Stromal cell of bone marrow (primary cell): ENCODE measurements at regions not wholly inside any gene's neighbourhood (a gene's known extent, or its start where the extent isn't known, plus 50 kb on each side); places are given as distances from the start of the nearest gene placed in this dataset.

Experiments
- DNase-seq: peaks from one replicate; pipeline ENCODE4 v3.0.0-alpha.2; 2012; ENCODE audit warnings: low read depth

GRCh38 chr4:184879271-184879670, 53.5 kb upstream of the ACSL1 start:
- DNase-seq = no peak

- DNase-seq = no peak
Measured at GRCh38 chr4:184882276-184882675, 56.5 kb upstream of the ACSL1 start.

GRCh38 chr4:184883024-184883423, 57.3 kb upstream of the ACSL1 start:
- DNase-seq = no peak

GRCh38 chr4:184884883-184885282, 59.1 kb upstream of the ACSL1 start:
- no peak for DNase-seq

- no peak for DNase-seq
Measured at GRCh38 chr4:184885602-184886001, 59.8 kb upstream of the ACSL1 start.

GRCh38 chr4:184887333-184887732, 61.6 kb upstream of the ACSL1 start:
- no peak for DNase-seq

GRCh38 chr4:184887947-184888346, 62.2 kb upstream of the ACSL1 start:
- DNase-seq = no peak

- no peak for DNase-seq
Measured at GRCh38 chr4:184889666-184890335, 64.0 kb upstream of the ACSL1 start.

GRCh38 chr4:184890499-184890898, 64.7 kb upstream of the ACSL1 start:
- no peak for DNase-seq

GRCh38 chr4:184891816-184892397, 66.1 kb upstream of the ACSL1 start:
- no peak for DNase-seq

- no peak for DNase-seq
Measured at GRCh38 chr4:184892999-184893398, 67.2 kb upstream of the ACSL1 start.

GRCh38 chr4:184893801-184894571, 68.2 kb upstream of the ACSL1 start:
- DNase-seq = no peak

GRCh38 chr4:184895012-184895695, 69.4 kb upstream of the ACSL1 start:
- no peak for DNase-seq

- DNase-seq = no peak
Measured at GRCh38 chr4:184896868-184897715, 71.3 kb upstream of the ACSL1 start.

- no peak for DNase-seq
Measured at GRCh38 chr4:184897895-184898294, 72.1 kb upstream of the ACSL1 start.

- DNase-seq = no peak
Measured at GRCh38 chr4:184898793-184899192, 73.0 kb upstream of the ACSL1 start.

GRCh38 chr4:184899261-184900134, 73.7 kb upstream of the ACSL1 start:
- DNase-seq = peak; percentile 5

GRCh38 chr4:184900184-184900583, 74.4 kb upstream of the ACSL1 start:
- DNase-seq = no peak

GRCh38 chr4:184902550-184902949, 76.8 kb upstream of the ACSL1 start:
- DNase-seq = no peak

GRCh38 chr4:184906480-184907097, 80.8 kb upstream of the ACSL1 start:
- no peak for DNase-seq
